HG03520 (cell line): ENCODE measurements at regions not wholly inside any gene's neighbourhood (a gene's known extent, or its start where the extent isn't known, plus 50 kb on each side); places are given as distances from the start of the nearest gene placed in this dataset.

ENCODE experiments used
- ATAC-seq: cut with Tn5 transposase; IDR thresholded peaks from one replicate; pipeline ENCODE4 v1.9.1; 2021; ENCODE audit warnings: mild to moderate bottlenecking, moderate library complexity; ENCODE audit not compliant: unreplicated experiment

DNA sequence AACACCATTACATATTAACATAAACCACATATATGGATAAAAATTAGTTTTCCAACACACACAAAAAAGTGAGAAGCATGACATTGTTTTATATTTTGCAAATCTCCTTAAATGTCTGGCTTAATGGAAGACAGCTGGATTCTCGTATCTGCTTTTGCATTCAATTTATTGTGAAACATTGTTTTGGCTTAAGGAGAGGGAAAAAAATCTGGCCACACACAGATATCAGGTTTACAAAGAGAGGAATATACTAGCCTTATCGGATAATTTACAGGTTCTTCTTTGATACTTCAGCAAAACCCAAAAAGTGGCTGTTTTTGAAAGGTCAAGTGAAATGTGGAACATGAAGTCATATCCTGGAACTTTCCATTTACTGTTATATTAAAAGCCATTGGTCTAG, 523.5 kb upstream of the ARGLU1 start:
- no peak for ATAC-seq

GRCh38 chr13:107088061-107088460, 520.1 kb upstream of the ARGLU1 start:
- no peak for ATAC-seq

DNA sequence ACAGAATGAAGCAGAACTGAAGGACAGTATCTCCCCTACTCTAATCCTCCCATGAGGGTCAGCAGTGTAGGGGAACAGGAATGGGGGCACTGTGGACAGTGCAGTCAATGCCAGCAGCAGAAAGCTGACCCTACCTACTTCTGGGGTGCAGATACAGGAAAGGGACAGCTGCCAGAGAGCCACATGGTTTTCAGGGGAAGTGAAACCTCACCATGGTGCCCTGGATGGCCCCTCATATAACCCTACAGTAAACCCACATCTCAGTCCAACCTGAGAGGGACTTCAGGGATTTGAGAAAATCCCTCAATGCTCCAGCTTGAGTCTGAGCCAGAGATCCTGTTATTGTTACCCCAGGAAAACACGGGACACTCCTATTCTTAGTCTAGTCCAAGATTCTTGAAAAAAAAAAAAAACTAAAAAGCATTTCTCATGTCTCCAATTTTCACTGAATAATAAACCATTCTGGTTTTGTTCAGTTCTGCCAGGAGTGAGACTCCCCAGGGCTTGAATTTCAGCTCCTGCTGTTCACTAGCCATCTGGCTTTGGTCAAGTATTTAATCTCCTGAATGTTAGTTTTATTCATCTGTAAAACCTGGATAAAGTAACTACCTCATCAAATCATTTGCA, 511.6 kb upstream of the ARGLU1 start:
- ATAC-seq, result no peak

GRCh38 chr13:107078229-107078765, 510.4 kb upstream of the ARGLU1 start:
- no peak for ATAC-seq

DNA sequence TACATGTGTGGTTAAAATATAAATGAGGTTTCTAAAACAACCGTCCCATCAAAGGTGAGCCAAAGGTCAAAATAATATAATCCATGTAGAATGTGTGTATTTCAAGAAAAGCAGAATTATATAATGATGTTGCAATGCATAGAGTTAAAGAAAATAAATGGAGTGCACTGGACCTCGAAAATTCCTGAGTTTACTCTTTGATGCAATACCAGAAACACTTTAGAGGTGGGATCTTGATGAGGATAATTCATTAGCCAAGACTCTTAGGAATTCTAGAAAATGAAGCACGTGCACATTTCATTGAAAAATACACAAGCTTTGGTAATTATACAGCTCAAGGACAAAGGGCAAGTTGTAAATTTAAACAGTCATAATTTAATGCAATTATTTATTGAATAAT, 508.9 kb upstream of the ARGLU1 start:
- no peak for ATAC-seq

GRCh38 chr13:107075576-107075975, 507.6 kb upstream of the ARGLU1 start:
- ATAC-seq, result no peak

- no peak for ATAC-seq
These were observed 502.9 kb upstream of the ARGLU1 start for GRCh38 chr13:107070792-107071191.

DNA sequence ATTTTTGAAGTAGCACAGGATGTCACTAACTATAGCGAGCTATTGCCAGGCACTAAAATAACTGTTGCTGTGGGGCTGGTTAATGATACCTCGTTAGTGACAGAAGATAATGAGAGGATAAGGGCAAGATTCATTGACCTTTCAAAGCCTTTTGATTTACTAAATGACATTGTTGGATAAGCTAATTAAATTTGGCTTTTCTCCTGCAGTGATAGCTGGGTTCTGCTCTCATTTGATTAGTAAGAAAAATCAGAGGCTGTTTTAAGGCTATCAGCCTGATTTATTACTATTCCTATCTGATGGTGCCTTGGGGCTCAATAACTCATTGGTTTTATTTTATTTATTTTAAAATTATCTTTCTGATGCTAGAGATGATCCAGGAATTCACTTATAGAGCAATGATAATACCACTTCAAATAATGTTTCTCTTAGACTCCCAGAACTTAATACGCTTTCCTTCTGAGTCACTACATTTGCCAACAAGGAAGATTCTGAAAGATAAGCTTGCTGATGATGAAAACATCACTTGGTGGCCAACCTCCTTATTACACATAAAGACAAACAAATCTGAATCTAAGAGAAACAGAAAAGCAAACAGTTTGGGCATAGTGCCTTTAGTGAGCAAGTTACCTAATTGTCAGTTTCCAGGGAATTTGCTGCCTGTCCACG, 501.3 kb upstream of the ARGLU1 start:
- ATAC-seq, result no peak

DNA sequence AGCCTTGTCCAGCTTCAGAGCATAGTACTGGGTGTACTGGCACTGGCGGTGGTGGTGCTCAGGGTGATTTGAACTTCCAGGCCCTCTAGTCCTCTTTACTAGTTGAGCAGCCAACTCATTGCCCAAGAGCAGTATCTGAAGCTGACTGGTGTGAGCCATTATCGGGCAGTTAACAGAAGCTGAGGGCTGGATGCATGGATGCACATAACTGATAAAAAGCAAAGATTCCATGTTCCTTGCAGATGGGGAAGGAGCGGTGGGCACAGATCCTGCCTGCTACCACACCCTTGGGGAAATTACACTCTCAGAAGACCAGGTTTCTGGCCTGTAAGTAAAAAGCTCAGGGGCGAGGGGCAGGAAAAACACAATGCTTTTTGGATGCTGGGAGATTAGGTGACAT, 499.4 kb upstream of the ARGLU1 start:
- ATAC-seq, result no peak

DNA sequence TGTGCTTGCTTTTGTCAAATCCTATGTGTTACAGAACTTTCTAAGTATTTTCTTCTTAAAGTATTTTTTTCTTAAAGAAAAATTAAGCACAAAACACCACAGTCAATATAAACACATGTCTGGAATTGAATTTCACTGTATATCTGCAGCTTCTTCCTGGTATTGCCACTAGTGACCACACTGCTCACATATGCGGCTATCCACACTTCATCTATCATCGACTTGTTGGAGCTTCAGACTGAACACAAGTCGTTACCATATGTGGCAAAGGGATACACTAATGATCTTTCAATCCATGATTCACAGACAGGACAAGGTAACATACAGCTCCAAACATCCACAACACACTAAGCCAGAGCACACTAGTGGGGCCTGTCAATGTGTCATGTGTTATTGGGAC, 498.4 kb upstream of the ARGLU1 start:
- ATAC-seq, result no peak

- ATAC-seq, result no peak
These were observed 497.1 kb upstream of the ARGLU1 start for GRCh38 chr13:107065036-107065435.

DNA sequence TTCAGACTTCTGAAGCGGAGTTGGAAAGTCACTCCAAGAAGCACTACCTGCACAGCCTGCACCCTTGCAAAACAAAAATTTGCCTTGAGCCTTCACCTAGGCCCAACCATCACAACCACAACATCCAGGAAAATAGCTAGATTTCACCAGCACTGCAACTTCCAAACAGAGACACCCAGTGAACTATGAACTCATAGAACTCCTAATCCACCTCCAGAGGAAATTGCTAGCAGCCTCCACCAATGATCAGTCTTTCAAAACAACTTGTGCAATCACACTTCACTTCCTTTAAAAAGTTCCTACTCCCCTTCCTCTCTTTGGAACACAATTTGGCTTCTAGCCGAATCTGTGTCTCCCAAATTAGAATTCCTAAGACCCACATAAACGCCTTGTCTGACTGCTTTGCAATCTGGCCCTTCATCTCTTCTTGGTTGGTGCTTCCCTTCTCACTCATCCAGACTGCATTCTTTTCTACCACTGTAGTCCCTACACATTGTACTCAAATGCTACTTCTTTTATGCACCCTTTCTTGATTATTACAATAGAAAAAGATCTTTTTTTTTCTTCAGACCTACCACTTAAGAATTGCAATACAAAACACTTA, 489.2 kb upstream of the ARGLU1 start:
- no peak for ATAC-seq

GRCh38 chr13:107043021-107043956, 475.4 kb upstream of the ARGLU1 start:
- no peak for ATAC-seq

- no peak for ATAC-seq
These were observed 467.8 kb upstream of the ARGLU1 start for GRCh38 chr13:107035778-107036177.

DNA sequence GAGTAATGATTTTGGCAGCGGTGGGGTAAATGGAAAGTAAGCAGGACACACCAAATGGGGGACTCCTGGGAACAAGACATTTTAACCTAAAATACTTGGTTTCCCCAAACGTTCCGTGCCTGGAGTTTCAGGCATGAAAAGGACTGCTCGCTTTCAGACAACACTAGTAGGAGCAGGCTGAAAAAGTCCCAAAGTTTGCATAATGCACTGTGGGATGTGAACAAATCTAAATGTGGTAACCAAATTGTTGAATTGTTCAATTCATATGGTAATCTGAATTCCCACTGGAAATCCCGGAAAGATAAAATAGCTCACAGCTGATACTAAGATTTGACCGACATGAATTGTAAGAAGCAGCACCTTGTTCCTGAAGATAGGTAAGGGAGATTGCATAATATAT, 467.2 kb upstream of the ARGLU1 start:
- no peak for ATAC-seq

DNA sequence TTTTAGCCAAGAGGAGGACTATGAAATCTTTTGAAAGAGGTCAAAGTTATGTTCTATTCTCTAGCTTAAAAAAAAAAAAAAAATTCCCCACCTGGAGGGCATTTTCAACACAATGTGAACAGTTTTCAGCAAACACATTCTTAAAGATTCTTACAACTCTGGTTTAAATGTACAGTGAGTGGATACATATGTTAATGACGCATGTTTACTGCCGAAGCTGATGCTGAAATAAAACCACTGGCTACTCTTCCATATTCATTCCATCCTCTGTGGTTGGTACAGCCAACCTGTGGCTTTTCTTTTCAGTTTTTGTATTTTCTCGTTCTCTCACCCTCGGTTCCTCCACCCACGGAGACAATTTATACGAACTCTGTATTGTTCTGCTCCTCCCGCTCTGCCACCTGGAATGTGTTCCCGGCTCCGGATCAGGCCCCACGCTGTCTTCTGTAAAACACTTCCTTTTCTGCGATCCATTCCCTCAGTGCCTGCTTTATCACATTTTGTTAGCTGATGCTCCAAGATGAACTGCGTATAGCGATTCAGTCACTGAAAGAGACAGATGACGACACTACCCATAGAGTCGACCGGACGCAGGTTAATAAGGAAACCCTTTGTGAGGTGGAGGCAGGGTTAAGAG, 466.4 kb upstream of the ARGLU1 start:
- no peak for ATAC-seq

DNA sequence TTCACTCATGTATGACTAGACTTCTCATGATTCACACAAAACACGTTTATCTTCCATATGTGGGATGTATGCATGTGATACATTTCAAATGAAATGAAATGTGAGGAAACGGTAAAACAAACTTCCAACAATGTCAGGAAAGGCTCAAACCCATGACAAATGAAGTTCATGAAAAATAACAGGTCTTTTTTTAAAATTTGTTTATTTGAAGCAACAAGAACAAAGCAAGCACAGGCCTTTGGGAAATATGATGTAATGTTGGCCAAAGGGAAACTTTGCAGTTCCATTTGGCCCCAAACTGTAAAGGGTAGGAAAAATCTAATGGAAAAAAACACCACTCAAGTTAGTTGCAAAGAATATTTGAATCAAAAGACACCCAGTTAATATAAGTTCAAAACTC, 463.8 kb upstream of the ARGLU1 start:
- no peak for ATAC-seq

GRCh38 chr13:107028751-107029150, 460.8 kb upstream of the ARGLU1 start:
- ATAC-seq, result no peak

DNA sequence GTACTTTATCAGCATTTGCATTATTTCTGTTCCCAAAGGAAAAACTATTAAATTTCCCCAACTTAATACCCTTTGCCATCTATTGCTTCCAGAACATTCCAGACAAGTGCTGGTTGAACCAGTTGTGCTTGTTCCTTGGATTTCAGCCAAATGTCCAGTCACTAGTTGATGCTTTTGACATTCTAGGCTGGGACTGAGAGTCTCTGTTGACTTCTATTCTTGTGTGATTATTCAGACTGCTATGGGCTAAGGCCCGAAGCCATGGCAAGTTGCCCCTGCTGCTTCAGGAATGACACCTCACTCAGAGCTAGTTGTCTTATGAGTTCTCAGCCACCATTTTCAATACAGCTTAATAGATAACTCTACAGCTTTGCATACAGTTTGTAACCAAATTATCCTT, 458.1 kb upstream of the ARGLU1 start:
- no peak for ATAC-seq

- ATAC-seq, result no peak
These were observed 455.4 kb upstream of the ARGLU1 start for GRCh38 chr13:107023335-107023734.

- no peak for ATAC-seq
These were observed 452.5 kb upstream of the ARGLU1 start for GRCh38 chr13:107020393-107020792.
